ENCODE measurements at regions not wholly inside any gene's neighbourhood (a gene's known extent, or its start where the extent isn't known, plus 50 kb on each side); places are given as distances from the start of the nearest gene placed in this dataset.

- 62% methylated on average over 2 of the region's 2 CpGs for WGBS (ENCODE audit: low lambda C conversion rate)
- ChIA-PET CTCF (no interaction called here), POLR2A (no interaction called here)
- no peak for DNase-seq
- Histone ChIP-seq H3K36me3 (replicated peaks in 1 of 2; ENCODE audit: control insufficient read depth in 1 of 2, insufficient read depth in 2 of 2, low read length in 1 of 2) (no peaks in the 10 kb centered on the region), H3K4me3 (ENCODE audit: low read depth in 2 of 2, low read length in 1 of 2) (no peak overlapping the region), H3K9me3 (no peaks in the 10 kb centered on the region), H4K20me1 (ENCODE audit: insufficient read depth) (no peaks in the 10 kb centered on the region), H3K9me2 (no peaks in the 10 kb centered on the region), H3K27me3 (ENCODE audit: insufficient read depth) (no peaks in the 10 kb centered on the region), H3K4me1 (ENCODE audit: control insufficient read depth in 1 of 2, insufficient read depth in 2 of 2, low read depth in 1 of 2, low read length in 1 of 2) (peaks cover 4% of the 10 kb centered on the region in 2 experiments; a peak in 3 of 4 replicates), H3K27ac (ENCODE audit: low read depth in 2 of 2, low read length in 1 of 2) (no peak overlapping the region), H3K9ac (no peak overlapping the region), H2AFZ (ENCODE audit: low read depth) (no peak overlapping the region), H3K4me2 (no peak overlapping the region), H3K79me2 (ENCODE audit: insufficient read depth) (no peaks in the 10 kb centered on the region), H3F3A (replicated peaks; ENCODE audit: insufficient read depth) (no peaks in the 10 kb centered on the region)
- no peak for TF ChIP-seq CTCF (IDR thresholded peaks at IDR 0.05)
- no peak for TF ChIP-seq RCOR1 (IDR thresholded peaks at IDR 0.05; ENCODE audit: low read length)
- TF ChIP-seq TAF1 (IDR thresholded peaks at IDR 0.05; ENCODE audit: borderline replicate concordance, low read depth, low read length): no peak
- TF ChIP-seq MAX (IDR thresholded peaks at IDR 0.05; ENCODE audit: low read depth): no peak
- TF ChIP-seq NRF1 (IDR thresholded peaks at IDR 0.05; ENCODE audit: low read depth, low read length): no peak
- TF ChIP-seq SIN3A (IDR thresholded peaks at IDR 0.05; ENCODE audit: borderline replicate concordance, low read depth, low read length): no peak
- no peak for TF ChIP-seq ZBTB33 (IDR thresholded peaks at IDR 0.05; ENCODE audit: borderline replicate concordance, low read depth)
- no peak for TF ChIP-seq POLR2AphosphoS5 (IDR thresholded peaks at IDR 0.05; ENCODE audit: low read depth, low read length)
- no peak for TF ChIP-seq ELF1 (IDR thresholded peaks at IDR 0.05)
- TF ChIP-seq EP300 (IDR thresholded peaks at IDR 0.05; ENCODE audit: borderline replicate concordance in 1 of 2, low read depth in 1 of 2, low read length in 1 of 2): no peak
- TF ChIP-seq GABPA (IDR thresholded peaks at IDR 0.05; ENCODE audit: low read depth): no peak
- TF ChIP-seq YY1 (IDR thresholded peaks at IDR 0.05; ENCODE audit: low read depth): no peak
Measured at GRCh38 chr2:142236181-142236580, 105.4 kb upstream of the LRP1B start.

- H3K4me1 ChIP-seq (ENCODE audit: control insufficient read depth in 1 of 2, insufficient read depth in 2 of 2, low read depth in 1 of 2, low read length in 1 of 2): peaks cover 4% of the 10 kb centered on the region in 2 experiments; a peak in 3 of 4 replicates
- H4K20me1 ChIP-seq (ENCODE audit: insufficient read depth): no peaks in the 10 kb centered on the region
- no peaks in the 10 kb centered on the region for H3F3A ChIP-seq (replicated peaks; ENCODE audit: insufficient read depth)
- no peaks in the 10 kb centered on the region for H3K79me2 ChIP-seq (ENCODE audit: insufficient read depth)
- H2AFZ ChIP-seq (ENCODE audit: low read depth): no peak overlapping the region
- H3K4me3 ChIP-seq (ENCODE audit: low read depth in 2 of 2, low read length in 1 of 2): no peak overlapping the region
- H3K4me2 ChIP-seq: no peak overlapping the region
- H3K9me2 ChIP-seq: no peaks in the 10 kb centered on the region
- no peak for DNase-seq
- no peaks in the 10 kb centered on the region for H3K9me3 ChIP-seq
- H3K27ac ChIP-seq (ENCODE audit: low read depth in 2 of 2, low read length in 1 of 2): no peak overlapping the region
- TF ChIP-seq RXRA (IDR thresholded peaks at IDR 0.05; ENCODE audit: borderline replicate concordance, low read depth) (no peak), USF1 (IDR thresholded peaks at IDR 0.05; ENCODE audit: borderline replicate concordance, low read depth) (no peak), FOXJ3 (CRISPR knock-in tag; IDR thresholded peaks at IDR 0.05) (no peak), EZH2phosphoT487 (IDR thresholded peaks at IDR 0.05; ENCODE audit: borderline replicate concordance, low read depth) (no peak), TAF1 (IDR thresholded peaks at IDR 0.05; ENCODE audit: borderline replicate concordance, low read depth, low read length) (no peak), PBX3 (IDR thresholded peaks at IDR 0.05) (no peak), NRF1 (IDR thresholded peaks at IDR 0.05; ENCODE audit: low read depth, low read length) (no peak), RAD21 (IDR thresholded peaks at IDR 0.05; ENCODE audit: low read length) (no peak)
- ChIA-PET POLR2A (no interaction called here), CTCF (no interaction called here)
- no peaks in the 10 kb centered on the region for H3K27me3 ChIP-seq (ENCODE audit: insufficient read depth)
- WGBS (ENCODE audit: low lambda C conversion rate): 77% methylated on average over 3 of the region's 3 CpGs
- H3K9ac ChIP-seq: no peak overlapping the region
- H3K36me3 ChIP-seq (replicated peaks in 1 of 2; ENCODE audit: control insufficient read depth in 1 of 2, insufficient read depth in 2 of 2, low read length in 1 of 2): no peaks in the 10 kb centered on the region
Measured at GRCh38 chr2:142234741-142235140, 103.9 kb upstream of the LRP1B start.
